ENCODE measurements at regions not wholly inside any gene's neighbourhood (a gene's known extent, or its start where the extent isn't known, plus 50 kb on each side); places are given as distances from the start of the nearest gene placed in this dataset.

DNA sequence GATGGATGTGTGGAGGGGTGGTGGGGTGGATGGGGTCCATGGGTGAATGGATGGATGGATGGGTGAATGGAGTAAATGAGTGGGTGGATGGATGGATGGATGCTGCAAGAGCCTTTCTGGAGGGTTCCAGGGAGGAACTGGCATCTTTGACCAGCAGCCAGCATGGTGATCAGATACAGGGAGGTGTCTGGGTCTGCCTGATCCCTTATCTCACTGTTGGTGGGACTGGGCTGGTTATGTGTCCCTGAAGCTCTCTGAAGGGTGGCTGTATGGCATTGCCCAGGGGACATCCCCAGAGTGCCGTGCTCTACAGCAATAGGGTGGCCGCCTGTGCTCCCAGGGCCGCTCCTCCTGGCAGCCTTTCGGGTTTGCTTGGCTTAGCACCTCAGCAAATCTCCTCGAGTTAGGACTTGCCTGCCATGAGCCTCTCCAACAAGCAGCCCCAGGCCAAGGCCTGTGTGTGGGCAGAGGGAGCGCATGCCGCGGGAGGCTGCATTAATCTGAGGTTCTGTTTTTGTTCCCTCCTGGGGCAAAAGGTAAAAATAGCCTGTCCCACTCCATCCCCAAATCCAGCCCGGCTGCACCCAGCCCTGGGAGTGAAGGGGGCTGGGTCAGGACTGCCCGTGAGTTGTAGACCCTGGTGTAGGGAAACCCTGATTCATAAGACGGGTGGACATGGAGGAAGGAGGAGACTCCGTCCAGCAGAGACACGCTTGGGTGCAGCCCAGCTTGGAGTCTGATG lies 165.4 kb downstream of the SEC14L1 start:
- Histone ChIP-seq H3K4me2 (no peak overlapping the region), H3K79me2 (ENCODE audit: low read depth) (0 out of 2 replicates have a peak, but pooled peaks cover 8% of the 10 kb centered on the region), H3K27ac (no peak overlapping the region), H2AFZ (no peak overlapping the region), H3K36me3 (ENCODE audit: low read depth) (no peaks in the 10 kb centered on the region), H3F3A (ENCODE audit: insufficient read depth, low read depth) (no peaks in the 10 kb centered on the region), H3K4me3 (no peak overlapping the region), H3K9me3 (ENCODE audit: insufficient read depth, low read depth) (no peaks in the 10 kb centered on the region), H3K9me2 (ENCODE audit: insufficient read depth) (no peaks in the 10 kb centered on the region), H4K20me1 (ENCODE audit: insufficient read depth) (peaks cover 4% of the 10 kb centered on the region; the same call in 1 of the 2 replicates), H3K27me3 (ENCODE audit: insufficient read depth, low read depth) (no peaks in the 10 kb centered on the region), H3K4me1 (replicated peaks; ENCODE audit: insufficient read depth) (no peaks in the 10 kb centered on the region)
- intact Hi-C loops (cut with micrococcal nuclease; ENCODE audit: unreplicated experiment), result no loop called here
- no TSS peak for BruUV-seq (replicated peaks)
- POLR2A ChIA-PET (ENCODE audit: unreplicated experiment), result no interaction called here
- DNase-seq, result no peak
- CTCF ChIA-PET, result no interaction called here
- TF ChIP-seq EZH2 (IDR thresholded peaks at IDR 0.05; ENCODE audit: low read depth), result no peak
- TF ChIP-seq, protein P1, sequence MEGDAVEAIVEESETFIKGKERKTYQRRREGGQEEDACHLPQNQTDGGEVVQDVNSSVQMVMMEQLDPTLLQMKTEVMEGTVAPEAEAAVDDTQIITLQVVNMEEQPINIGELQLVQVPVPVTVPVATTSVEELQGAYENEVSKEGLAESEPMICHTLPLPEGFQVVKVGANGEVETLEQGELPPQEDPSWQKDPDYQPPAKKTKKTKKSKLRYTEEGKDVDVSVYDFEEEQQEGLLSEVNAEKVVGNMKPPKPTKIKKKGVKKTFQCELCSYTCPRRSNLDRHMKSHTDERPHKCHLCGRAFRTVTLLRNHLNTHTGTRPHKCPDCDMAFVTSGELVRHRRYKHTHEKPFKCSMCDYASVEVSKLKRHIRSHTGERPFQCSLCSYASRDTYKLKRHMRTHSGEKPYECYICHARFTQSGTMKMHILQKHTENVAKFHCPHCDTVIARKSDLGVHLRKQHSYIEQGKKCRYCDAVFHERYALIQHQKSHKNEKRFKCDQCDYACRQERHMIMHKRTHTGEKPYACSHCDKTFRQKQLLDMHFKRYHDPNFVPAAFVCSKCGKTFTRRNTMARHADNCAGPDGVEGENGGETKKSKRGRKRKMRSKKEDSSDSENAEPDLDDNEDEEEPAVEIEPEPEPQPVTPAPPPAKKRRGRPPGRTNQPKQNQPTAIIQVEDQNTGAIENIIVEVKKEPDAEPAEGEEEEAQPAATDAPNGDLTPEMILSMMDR (conservative IDR thresholded peaks at IDR 0.05), result no peak

- no TSS peak for BruUV-seq (replicated peaks)
- Histone ChIP-seq H3K4me3 (no peak overlapping the region), H3K9me3 (ENCODE audit: insufficient read depth, low read depth) (no peaks in the 10 kb centered on the region), H3F3A (ENCODE audit: insufficient read depth, low read depth) (no peaks in the 10 kb centered on the region), H3K9me2 (ENCODE audit: insufficient read depth) (no peaks in the 10 kb centered on the region), H3K79me2 (ENCODE audit: low read depth) (0 out of 2 replicates have a peak, but pooled peaks cover 8% of the 10 kb centered on the region), H3K4me1 (replicated peaks; ENCODE audit: insufficient read depth) (no peaks in the 10 kb centered on the region), H3K27ac (no peak overlapping the region), H4K20me1 (ENCODE audit: insufficient read depth) (no peaks in the 10 kb centered on the region; the same call in 1 of the 2 replicates), H3K36me3 (ENCODE audit: low read depth) (no peaks in the 10 kb centered on the region), H3K27me3 (ENCODE audit: insufficient read depth, low read depth) (no peaks in the 10 kb centered on the region), H3K4me2 (no peak overlapping the region), H2AFZ (no peak overlapping the region)
- intact Hi-C loops (cut with micrococcal nuclease; ENCODE audit: unreplicated experiment), result no loop called here
- no peak for DNase-seq
- CTCF ChIA-PET, result no interaction called here
- POLR2A ChIA-PET (ENCODE audit: unreplicated experiment), result no interaction called here
- no peak for TF ChIP-seq EZH2 (IDR thresholded peaks at IDR 0.05; ENCODE audit: low read depth)
- TF ChIP-seq, protein P1 (conservative IDR thresholded peaks at IDR 0.05), result no peak
These were observed 166.2 kb downstream of the SEC14L1 start for GRCh38 chr17:77306790-77307478.

DNA sequence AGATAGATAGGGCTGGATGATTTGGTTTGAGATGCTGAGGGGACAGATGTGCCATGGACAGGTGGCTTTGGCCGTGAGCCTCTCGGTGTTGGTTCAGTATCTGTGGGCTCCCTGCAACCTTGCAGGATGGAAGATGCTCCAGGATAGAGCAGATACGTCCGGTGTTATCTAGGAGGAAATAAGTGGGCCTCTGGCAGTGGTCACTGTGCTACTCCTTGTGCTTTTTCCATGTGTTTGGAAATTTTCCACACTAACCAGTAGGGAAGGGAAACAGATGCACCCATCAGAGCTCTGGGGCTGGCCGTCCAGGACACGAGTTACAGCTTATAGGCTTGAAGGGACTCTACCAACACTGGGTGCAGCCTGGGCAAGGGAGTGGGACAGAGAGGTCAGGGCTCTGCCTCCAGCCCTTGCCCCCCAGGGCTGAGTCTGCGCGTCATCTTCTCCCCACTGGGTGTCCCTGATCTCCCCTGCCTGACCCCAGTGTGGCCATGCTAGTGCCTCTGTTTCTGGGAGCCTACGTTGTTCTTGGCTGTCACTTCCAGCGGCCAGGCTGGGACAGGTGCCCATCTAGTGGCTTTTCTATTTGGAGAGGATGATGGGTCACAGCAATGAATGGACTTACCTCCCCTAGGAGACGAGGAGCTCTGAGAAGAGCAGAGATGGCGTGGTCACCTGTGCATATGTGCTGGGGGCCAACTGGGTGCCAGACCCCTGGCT lies 166.9 kb downstream of the SEC14L1 start:
- H2AFZ ChIP-seq, result no peak overlapping the region
- H3K36me3 ChIP-seq (ENCODE audit: low read depth), result no peaks in the 10 kb centered on the region
- H3K79me2 ChIP-seq (ENCODE audit: low read depth), result 0 out of 2 replicates have a peak, but pooled peaks cover 8% of the 10 kb centered on the region

More for the DNA sequence above, 166.9 kb downstream of the SEC14L1 start:
- no peaks in the 10 kb centered on the region for H3K4me1 ChIP-seq (replicated peaks; ENCODE audit: insufficient read depth)
- TF ChIP-seq, protein P1 (conservative IDR thresholded peaks at IDR 0.05), result no peak
- TF ChIP-seq EZH2 (IDR thresholded peaks at IDR 0.05; ENCODE audit: low read depth), result no peak
- intact Hi-C loops (cut with micrococcal nuclease; ENCODE audit: unreplicated experiment), result no loop called here
- no peaks in the 10 kb centered on the region; the same call in none of the 2 replicates for H4K20me1 ChIP-seq (ENCODE audit: insufficient read depth)
- no peaks in the 10 kb centered on the region for H3K9me2 ChIP-seq (ENCODE audit: insufficient read depth)
- no peak overlapping the region for H3K4me2 ChIP-seq
- no TSS peak for BruUV-seq (replicated peaks)
- no peaks in the 10 kb centered on the region for H3K27me3 ChIP-seq (ENCODE audit: insufficient read depth, low read depth)
- no peaks in the 10 kb centered on the region for H3K9me3 ChIP-seq (ENCODE audit: insufficient read depth, low read depth)
- no peak overlapping the region for H3K4me3 ChIP-seq
- H3K27ac ChIP-seq, result no peak overlapping the region
- POLR2A ChIA-PET (ENCODE audit: unreplicated experiment), result no interaction called here
- no peak for DNase-seq
- no peaks in the 10 kb centered on the region for H3F3A ChIP-seq (ENCODE audit: insufficient read depth, low read depth)
- CTCF ChIA-PET, result no interaction called here
